GM19455 (cell line): ENCODE measurements at regions not wholly inside any gene's neighbourhood (a gene's known extent, or its start where the extent isn't known, plus 50 kb on each side); places are given as distances from the start of the nearest gene placed in this dataset.

ENCODE experiments used
- ATAC-seq: cut with Tn5 transposase; IDR thresholded peaks from one replicate; pipeline ENCODE4 v1.9.1; 2021; ENCODE audit not compliant: unreplicated experiment

DNA sequence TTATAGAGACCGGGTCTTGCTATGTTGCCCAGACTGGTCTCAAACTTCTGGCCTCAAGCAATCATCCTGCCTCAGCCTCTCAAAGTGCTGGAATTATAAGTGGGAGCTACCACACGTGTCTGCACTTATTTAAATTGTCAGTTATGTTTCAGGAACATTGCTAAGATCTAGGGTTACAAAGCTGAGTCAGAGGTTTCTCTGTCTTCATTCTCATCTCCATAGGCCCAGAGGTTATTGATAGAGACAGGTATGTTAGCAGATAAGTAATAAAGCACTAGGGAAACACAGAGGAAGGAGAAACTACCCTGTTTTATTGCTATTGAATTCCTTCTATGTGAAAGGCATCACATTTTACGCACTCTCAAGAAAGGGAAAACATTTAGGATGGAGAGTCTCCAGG is 214.1 kb downstream of the REEP3 start:
- ATAC-seq = no peak

DNA sequence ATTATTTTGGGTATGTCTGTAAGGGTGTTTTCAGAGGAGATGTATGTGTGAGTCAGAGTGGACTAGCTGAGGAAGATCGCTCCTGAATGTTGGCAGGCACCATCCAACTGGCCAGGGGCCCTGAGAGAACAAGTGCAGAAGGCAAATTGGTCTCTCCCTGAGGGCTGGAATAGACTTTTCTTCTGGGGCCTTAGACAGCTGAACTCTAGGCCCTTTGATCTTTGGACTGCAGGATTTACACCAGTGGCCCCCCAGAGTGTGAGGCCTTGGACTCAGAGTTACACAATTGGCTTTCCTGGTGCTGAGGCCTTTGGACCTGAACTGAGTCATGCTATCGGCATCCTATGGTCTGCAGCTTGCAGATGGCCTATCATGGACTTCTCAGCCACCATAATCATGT is 217.2 kb downstream of the REEP3 start:
- no peak for ATAC-seq

GRCh38 chr10:63744060-63744941 is 223.1 kb downstream of the REEP3 start:
- no peak for ATAC-seq

DNA sequence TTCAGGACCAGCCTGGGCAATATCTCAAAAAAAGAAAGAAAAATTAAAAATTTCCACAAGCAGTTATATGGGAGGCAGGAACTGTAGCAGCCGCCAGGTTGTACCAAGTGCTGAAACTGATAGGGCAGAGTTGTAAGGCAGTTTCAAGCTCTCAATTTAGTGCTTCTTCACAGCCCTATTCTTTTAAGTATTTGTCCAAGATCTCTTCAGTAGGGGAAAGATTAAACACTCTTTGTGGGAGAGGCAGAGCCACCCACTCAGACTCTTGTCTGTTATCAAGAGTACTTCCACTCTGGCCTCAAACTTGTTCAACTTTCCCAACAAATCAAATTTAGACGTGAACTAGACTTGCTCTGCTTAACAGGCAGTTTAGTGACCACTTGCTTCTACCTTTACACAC is 228.7 kb downstream of the REEP3 start:
- ATAC-seq = no peak

GRCh38 chr10:63751836-63752235 is 230.6 kb downstream of the REEP3 start:
- ATAC-seq = no peak

DNA sequence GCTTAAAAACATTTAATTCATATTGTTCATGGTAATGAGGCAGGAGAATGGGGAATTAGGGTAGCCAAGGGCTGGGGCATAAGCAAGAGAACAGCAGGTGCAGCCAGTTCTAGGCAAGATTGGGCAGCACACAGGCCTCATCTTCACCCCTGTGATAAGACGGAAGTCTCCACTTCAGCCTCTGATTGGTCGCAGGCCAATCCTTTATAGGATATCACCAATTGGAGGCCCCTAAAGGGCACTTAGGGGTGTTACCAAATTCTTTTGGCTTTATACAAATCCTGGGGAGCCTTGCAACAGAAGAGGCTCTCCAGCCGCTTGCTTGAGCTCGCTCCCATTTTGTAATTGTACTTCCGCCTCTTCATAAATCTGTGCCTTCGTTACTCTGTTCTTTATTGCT is 231.1 kb downstream of the REEP3 start:
- no peak for ATAC-seq

DNA sequence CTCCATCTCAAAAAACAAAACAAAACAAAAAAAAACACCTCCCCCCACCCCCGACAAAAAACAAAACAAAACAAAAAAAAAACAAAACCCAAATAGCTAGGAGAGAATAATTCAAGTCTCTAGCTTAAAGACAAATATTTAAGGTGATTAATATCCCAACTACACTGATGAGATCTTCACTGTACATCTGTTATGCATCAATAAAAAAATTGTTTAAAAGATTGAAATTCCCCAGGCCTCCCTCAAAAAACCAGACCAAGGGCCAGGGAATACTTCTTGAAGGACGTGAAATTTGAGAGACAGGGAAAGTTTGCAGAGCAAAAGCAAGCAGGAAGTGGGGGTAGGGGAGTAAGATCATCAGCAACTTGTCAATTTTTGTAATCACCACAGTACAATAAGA is 232.6 kb downstream of the REEP3 start:
- ATAC-seq = no peak

DNA sequence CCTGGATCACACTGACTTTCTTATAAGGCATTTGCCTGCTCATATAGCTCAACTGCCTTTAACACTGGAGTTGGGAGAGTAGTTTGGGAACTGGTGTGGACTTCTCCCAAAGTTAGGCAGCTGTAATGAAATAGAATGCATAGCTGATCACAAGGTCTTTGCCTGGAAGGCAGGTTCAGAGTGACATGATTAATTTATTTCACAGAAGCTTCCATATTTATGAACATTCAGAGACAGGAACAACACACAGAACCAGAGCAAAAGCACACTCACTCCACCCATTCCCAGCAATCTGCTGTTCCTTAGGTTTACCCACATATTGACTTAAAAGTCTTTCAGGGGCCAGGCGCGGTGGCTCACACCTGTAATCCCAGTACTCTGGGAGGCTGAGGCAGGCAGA is 234.2 kb downstream of the REEP3 start:
- ATAC-seq = no peak

GRCh38 chr10:63757067-63757466 is 235.9 kb downstream of the REEP3 start:
- no peak for ATAC-seq

- no peak for ATAC-seq
Measured at GRCh38 chr10:63758080-63758479, 236.9 kb downstream of the REEP3 start.

DNA sequence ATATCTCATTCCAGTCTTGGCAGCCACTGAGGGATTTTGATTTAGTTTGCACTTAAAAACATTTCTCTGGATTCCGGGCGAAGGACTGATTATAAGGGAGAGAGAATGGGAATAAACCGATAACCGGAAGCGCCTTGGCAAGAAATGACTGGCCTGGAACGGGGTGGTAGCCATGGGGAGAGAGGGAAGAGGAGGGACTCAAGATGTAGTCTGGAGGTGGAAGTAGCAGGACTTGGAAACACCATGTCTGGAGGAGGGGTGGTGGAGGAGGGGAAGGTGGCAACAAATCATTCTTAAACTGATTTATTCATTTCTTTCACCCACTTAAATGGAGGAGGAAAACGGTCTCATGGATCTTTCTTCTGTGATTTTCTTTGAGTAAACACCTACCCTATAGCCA is 238.1 kb downstream of the REEP3 start:
- ATAC-seq = no peak

DNA sequence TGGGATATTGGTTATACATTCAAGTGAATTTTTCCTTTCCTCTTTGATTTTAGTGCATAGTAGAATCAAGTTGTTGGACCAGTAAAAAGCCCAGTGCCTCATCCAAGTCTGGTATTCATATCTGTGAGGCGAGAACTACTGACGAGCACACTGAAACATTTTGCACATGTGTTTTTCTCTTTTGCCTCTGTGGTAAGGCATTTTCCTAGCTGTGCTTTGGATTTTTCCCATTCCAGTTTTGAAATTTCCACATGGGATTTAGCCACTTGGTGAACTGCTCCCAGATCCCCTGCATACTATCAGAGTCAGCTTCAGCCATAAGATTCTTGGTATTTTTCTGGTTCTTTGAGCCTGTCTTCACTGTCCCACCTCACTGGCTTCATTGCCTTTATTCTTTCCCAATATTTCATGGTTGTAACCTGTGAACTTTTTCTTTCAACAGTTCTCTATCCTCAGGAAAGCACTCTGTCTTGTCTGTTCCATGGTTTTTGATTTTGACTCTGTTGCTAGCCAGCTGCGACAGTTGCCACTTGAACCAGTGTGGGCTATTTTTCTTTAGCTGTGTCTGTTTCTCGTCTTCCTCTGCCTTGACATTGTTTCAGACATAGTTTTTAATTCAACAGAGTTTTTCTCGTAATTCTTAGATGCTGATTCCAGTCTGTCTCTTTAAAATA is 239.0 kb downstream of the REEP3 start:
- no peak for ATAC-seq

- no peak for ATAC-seq
Measured at GRCh38 chr10:63760708-63761047, 239.5 kb downstream of the REEP3 start.

- ATAC-seq = no peak
Measured at GRCh38 chr10:63761243-63761642, 240.0 kb downstream of the REEP3 start.

GRCh38 chr10:63763744-63764143 is 242.5 kb downstream of the REEP3 start:
- ATAC-seq = no peak

DNA sequence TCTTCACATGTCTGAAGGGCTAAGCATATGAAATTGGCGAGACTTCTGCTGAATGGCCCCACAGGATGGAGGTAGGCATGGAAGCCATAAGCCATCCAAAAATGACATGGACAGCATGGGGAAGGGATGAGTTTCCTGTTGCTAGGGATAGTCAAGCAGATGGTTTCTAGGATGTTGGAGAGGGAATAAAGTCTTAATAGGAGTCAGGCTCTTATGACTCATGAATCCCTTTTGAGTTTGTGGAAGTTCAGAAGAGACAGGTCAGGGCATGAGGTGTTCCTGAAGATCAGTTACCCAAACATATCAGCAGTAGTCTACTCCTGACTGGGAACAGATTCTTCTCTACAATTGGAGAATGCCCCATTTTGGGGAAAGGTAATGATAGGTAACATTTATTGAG is 243.9 kb downstream of the REEP3 start:
- ATAC-seq = no peak

DNA sequence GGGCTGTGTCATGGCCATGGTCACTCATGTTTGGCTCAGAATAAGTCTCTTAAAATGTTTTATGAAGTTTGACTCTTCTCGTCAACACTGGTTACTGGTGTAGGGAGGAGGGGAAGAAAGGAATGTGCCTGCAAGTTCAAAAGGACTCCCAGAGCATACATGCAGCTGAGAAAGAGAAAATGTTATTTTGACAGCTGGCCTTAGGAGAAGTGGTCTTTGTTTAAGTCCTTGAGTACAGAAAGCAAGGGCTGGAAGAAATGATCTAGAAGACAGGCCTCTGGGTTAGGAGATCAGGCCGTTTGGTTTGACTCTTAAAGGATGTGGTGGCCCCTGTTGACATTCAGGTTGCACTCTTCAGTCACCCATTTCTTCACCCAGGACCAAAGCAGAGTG is 245.5 kb downstream of the REEP3 start:
- ATAC-seq = no peak

- ATAC-seq = no peak
Measured at GRCh38 chr10:63767138-63767801, 246.1 kb downstream of the REEP3 start.

DNA sequence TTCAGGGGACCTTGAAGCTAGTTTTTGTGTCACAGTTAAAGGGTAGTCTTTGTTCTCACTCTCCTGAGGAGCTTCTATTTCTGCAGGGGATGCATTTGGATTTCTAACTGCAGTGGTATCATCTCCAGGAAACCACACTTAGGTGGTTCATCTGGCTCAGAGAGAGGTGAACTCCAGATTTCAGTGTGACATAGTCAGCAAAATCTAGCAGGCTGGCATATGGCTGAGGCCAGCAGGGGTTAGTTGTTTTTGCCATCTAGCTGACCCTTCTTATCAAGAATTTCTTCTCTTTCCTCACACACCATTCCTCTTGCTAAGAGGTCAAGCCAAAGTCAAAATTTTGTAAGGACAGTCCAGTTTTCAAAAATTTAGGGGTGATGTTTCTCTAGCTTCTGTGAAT is 248.2 kb downstream of the REEP3 start:
- ATAC-seq = no peak

GRCh38 chr10:63770523-63770922 is 249.3 kb downstream of the REEP3 start:
- ATAC-seq = no peak

GRCh38 chr10:63772491-63772890 is 251.3 kb downstream of the REEP3 start:
- ATAC-seq = no peak

DNA sequence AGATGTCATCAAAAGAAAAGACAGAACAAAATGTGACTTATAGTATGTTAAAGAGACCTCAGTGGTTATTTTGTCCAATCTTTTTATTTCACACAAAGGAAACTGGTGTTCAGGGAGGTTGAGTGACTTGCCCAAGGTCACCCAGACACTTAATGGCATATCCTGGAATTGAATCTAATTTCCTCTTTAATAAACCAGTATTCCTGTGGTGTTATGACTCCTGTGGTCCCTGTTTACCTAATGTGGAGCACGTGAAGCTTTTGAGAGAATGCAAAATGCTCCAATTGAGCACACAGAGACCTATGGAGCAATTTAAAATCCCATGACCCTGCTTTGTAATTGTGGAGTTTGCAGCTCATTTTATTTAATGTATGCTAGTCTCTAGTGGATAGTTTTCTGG is 251.9 kb downstream of the REEP3 start:
- ATAC-seq = no peak
